GOT3 (cell line): ENCODE measurements at regions not wholly inside any gene's neighbourhood (a gene's known extent, or its start where the extent isn't known, plus 50 kb on each side); places are given as distances from the start of the nearest gene placed in this dataset.
"Not testable (repeated sequence)": the region's sequence is repeated elsewhere in the genome, so short reads cannot be mapped to it uniquely, and the experiment has no call there.

Source experiments
- DNase-seq: peaks from one replicate; lab custom pipeline; 2025; ENCODE audit warnings: mixed read lengths; lab: John Stamatoyannopoulos, UW

DNA sequence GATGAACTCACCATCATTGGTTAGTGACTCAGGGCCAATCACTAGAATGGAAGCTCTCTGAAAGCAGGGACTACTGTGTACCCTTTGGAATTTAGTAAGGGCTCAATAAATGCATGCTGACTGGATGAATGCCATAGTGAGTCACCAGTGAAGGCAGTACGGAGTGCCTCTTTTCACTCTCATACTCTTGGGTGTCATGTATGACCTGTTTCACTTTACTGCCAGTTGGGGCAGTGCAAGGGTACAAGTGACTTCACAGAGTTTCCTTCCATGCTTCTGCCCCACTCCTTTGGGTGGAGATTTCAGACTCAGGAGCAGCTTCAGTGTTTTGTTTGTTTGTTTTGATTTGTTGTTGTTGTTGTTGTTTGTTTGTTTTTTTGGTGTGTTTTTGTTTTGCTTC is 57.7 kb downstream of the SOX3 start:
- DNase-seq, result no peak

DNA sequence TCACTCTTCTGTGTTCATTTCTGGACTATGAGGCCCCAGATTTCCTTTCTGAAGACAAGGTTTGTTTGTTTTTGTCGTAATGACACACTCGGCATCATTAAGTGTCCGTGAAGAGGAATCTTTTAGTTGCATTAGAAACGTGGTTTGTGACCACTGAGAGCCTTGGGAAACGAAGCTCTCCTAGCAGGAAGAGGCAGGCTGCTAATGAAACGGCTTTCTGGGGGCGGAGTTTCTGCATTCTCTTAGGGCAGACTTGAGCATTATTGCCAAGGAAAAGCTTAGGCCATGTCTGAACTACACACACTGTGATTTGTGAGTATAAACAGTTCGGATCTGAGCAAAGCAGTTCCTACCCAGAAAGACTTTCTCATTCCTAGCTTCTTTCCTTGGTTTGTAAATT is 64.0 kb downstream of the SOX3 start:
- DNase-seq, result no peak

DNA sequence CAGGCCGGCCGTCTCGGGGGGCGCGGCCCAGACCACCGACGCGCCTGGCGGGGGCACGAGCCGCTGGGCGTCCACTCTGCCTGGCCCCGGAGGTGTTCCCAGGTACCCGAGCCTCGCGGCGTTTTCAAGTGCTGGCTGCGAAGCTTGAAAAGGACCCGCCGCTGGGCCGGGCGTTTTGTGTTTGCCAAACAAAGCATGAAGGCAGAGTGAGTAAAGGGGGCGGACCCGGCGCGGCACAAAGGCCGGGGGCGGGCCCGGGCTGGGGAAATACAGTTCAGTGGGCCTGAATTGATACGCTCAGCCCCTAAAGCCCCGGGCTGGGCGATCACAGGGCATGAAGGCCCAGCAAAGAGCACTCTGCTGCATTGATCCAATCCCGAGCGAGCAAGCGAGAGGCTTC is 65.4 kb downstream of the SOX3 start:
- no peak for DNase-seq

DNA sequence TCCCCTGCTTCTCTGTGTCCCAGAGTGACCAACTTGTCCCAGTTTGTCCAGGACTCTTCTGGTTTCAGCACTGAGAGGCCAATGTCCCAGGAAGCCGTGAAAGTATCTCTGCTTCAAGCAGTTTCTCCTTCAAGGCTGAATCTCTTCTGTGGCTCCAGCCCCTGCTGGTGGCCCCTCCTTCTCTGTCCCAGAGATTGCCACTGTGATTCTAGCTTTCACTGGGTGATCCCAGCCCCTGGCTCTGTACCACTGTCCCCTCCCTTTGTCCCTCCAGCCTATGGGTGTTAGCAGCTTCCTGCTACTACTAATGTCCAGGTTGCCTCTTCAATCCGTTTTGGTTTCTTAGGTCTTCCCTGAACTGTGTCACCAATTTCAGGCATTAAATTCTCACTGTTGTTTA is 70.5 kb downstream of the SOX3 start:
- no peak for DNase-seq

DNA sequence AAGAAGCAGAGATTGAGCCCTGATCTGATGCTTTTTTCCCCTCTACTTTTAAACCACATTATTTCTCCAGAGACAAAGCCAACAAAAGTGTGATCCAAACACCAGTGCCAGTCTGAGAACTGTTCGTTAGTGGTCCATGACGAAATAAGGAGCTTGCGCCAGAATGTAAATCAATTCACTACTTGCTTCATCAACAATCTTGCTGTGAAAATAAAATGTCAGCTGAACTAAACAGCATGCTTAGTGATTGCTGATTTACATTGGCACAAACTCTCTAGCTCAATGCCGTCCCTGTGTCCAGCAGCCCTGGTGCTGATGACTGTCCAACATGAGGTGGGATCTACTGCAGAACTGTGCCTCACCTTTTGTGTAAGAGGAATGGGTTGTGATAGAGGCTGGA is 71.3 kb downstream of the SOX3 start:
- DNase-seq, result no peak

DNA sequence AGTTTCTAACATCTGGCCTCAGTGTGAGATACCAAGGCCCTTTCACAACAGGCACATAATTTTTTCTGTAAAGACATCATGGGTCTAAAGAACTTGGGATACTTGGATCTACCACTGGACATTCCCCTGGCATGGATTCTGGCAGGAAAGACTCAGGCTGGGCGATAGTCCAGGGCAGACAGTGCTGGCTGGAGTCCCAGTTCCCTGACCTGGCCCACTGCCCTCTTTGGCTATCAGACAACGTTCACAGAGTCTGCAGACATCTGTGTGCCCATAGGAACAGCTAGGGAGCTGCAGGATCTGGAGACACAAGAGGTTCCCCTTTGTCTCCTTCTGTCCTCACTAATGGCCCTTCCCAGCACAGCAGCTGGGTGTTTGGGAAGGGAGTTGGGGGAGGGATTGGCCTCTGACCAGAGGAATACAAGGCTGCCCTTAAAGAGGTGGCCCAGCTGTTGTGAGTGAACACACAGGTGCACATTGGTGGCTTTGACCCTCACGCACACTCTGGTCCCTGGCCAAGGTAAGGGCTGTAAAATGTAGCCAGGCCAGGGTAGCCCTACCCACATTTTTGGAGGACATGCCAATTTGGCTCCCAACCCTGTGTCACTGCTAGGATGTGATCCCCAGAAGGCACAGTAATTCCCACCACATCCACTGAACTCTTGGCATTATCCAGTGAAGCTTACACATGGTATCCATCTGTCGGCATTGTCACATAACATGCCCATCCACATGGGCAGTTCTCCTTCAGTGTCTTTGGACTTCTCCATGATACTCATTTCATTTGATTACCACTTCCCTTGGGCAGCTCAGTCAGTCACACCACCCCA is 72.3 kb downstream of the SOX3 start:
- no peak for DNase-seq

DNA sequence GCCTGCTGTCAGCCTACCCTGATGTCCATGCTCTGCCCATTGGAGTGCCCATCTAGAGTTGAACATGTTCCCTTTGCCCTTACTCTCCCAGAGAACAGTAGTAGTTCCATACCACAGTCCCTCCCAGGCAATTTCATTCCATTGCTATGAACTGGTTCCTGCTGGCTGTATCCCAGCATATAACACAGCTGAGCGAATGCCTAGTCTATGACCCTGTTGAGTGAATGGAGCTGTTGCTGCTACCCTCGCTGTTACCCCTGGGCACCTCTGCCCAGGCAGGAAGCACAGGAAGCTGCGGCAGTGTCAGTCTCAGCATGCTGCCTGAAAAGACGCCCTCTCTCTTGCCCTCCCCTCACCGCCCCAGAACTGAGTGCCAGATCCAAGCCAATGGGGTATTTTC is 73.3 kb downstream of the SOX3 start:
- no peak for DNase-seq

DNA sequence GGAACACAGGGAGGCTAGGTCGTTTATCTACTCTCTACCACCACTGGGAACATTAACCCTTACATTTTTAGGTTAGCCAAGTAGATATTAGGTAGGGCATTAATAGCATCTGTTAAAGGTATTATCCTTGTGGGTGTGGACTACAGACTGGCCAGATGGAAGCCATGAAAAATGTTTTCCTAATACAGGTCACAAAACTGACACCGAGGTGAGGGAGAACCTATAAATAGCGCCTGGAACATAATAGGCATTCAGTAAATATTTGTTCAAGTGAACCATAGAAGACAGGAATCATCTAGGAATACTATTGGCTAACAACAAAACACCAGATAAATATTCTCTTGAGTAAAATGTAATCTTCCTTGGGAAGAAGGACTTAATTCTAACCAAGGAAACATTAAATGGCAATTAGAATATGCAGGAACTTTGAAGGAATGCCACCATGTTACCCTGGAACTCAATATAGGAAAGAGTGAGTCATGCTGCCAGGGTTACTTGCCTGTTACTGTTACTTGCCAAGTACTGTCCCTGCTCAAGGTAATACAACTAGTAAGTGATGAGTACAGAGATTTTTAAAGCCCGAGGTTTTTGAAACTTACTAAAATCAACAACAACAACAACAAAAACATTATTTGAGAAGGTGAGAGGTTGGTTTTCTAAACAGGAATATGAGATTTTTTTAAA is 79.0 kb downstream of the SOX3 start:
- DNase-seq, result no peak

DNA sequence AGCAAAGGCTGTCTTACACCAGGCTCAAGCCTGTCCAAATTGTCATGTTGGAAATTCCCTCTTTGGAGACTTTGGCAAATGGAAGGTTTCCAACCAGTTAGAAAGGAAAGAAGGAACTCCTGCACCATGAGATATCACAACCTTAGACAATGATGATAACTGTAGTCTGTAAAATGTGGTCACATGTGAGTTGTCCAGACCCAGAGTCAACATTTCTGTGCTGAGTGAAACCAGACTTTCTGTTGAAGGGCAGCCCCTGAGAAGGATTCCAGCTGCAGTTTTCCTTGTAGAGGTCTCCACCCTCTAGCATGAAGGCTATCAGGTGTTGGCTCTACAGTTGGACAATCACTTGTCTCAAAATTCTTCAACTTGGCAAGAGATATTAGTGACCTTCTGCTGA is 82.4 kb downstream of the SOX3 start:
- DNase-seq, result no peak

DNA sequence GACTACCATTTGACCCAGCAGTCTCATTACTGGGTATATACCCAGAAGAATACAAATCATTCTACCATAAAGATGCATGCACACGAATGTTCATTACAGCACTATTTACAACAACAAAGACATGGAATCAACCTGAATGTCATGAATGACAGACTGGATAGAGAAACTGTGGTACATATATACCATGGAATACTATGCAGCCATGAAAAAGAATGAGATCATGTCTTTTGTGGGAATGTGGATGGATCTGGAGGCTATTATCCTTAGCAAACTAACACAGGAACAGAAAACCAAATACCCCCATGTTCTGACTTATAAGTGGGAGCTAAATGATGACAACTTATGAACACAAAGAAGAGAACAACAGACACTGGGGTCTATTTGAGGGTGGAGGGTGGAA is 102.7 kb downstream of the SOX3 start:
- DNase-seq, result not testable (repeated sequence)

DNA sequence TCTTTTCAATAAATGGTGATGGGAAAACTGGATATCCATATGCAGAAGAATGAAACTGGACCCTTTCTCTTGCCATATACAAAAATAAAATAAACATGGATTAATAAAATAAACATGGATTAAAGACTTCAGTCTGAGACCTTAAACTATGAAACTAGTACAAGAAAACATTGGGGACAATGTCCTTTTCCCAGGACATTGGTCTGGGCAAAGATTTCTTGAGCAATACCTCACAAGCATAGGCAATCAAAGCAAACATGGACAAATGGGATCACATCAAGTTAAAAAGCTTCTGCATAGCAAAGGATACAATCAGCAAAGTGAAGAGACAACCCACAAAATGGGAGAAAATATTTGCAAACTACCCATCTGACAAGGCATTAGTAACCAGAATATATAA is 108.5 kb downstream of the SOX3 start:
- DNase-seq, result not testable (repeated sequence)

DNA sequence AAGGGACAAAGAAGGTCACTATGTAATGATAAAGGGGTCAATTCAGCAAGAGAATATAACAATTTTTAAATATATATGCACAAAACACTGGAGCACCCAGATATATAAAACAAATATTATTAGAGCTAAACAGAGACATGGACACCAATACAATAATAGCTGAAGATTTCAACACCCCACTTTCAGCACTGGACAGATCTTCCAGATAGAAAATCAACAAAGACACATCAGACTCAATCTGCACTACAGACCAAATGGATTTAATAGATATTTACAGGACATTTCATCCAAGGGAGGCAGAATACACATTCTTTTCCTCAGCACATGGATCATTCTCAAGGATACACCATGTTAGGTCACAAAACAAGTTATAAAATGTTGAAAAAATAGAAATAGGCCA is 111.4 kb downstream of the SOX3 start:
- DNase-seq, result no peak

DNA sequence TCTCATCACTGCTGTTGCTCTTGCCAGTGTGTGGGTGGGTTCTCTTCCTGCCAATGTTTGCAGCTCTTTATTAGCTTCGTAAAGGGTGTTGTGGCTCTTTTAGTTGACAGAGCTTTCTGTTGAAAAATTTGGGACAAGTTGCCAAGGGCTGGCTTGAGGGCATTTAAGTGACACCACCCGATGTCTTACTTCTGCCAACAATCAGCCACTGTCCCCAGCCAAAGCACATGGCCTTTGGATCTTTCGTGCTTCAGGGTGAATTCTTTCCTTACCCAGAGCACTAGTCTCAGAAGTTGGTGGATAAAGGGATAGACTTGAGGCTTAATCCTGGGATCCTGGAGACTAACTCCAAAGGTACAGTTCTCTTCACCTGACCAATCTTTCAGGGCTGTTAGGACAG is 113.6 kb downstream of the SOX3 start:
- DNase-seq, result no peak

DNA sequence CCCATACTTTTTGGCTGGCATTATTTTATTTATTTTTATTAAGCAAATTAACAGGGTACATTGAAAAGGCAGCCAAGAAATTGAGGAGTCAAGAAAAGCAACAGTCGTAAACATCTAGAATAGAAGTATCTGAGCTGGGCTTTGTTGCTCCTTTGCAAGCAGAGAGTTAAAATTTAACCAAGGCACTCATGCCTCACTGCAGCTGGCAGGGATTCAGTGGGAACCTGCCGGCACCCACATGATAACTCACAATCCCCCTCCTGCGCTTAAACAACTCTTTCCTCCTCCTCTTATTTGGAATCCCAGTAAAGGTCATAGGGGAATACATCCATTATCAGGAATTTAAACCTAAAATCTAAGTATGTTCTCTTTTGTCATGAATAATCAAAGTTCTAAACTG is 115.5 kb downstream of the SOX3 start:
- DNase-seq, result no peak

DNA sequence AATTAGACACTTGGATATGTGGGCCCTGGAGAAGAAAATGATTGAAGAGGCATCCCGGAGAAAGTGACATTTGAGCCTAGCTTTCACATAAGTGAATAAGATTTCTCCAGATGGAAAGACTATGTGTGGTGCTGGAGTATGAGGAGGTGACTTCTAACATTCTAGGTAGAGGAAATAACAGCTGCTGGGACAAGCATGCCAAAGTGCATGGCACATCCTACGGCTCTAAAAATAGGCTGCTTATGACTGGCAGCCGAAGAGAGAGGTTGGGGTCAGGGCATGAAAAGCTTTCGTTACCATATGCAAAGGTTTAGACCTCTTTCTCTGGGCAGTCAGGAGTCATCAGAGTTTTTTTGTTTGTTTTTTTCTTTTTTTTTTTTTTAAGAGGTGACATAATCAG is 142.0 kb downstream of the SOX3 start:
- no peak for DNase-seq

DNA sequence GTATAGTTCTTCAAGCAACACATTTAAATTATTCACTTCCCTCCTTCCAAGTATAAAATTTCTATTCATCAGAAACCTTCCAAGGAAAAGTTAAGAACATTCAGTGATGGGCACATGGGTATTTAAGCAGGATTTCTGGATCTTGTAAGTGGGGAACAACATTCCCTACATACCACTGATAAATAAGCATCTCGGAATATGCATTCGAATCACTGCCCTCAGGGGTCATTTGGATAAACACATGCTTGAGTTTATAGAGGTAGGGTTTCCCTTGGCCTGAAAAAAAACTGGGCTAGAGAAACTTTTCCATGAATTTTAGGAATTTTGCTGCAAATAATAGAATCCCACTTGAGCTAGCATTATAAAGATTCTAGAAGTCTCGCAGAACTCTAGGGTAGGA is 143.9 kb downstream of the SOX3 start:
- no peak for DNase-seq

DNA sequence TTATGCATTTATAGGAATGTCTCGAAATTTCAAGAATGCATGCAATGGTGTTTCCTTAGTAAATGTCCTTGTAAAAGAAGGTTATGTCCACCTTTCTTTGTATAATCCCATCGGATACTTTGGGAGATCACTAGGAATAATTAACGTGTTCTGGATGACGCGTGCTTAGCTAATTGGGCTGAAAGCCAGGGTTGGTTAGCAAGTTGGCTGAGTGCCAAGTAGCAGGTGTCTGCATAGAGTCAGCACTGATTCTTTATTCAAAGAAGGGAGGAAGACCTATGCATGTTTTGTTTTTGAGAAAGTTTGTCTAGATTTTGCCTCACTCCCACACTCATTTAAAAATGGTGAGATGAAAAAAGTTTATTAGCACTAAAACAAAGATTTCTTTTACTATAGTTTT is 144.6 kb downstream of the SOX3 start:
- no peak for DNase-seq

DNA sequence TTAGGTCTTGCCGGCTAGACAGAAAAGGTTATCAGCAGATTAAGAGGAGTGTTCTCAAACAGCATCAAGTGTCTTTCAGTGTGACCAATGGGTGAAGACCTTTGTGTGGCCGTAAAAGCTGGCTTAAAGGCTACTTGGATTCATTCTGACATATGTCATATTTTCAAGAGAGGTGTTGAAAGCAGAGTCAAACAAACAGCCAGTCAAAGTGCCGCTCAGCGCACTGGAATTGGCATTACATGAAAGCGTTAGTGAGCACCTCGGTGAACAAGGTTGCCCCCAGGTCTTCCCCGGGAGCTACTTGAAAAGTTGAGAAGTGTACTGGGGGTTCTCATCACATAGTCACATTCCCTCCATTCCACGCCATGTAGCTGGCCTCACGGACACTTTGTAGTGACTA is 148.9 kb downstream of the SOX3 start:
- no peak for DNase-seq

DNA sequence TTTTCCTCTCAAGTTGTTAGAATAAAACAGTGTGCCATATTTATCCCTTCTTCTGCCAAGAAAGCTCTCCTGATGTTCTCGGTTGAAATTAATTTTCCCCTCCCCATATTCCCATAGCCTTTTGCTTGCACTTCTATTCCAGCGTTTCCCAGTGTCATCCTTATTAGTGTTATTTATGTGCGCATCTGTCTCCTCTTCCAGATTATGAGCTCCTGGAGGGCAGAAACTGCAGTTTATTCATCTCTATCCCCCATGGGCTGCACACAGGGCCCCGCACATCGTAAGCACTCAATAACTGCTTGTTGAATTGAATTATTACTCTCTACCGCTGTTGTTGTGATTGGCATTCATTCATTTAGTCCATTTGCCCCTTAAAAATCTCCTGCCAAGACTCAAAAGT is 149.4 kb downstream of the SOX3 start:
- no peak for DNase-seq

DNA sequence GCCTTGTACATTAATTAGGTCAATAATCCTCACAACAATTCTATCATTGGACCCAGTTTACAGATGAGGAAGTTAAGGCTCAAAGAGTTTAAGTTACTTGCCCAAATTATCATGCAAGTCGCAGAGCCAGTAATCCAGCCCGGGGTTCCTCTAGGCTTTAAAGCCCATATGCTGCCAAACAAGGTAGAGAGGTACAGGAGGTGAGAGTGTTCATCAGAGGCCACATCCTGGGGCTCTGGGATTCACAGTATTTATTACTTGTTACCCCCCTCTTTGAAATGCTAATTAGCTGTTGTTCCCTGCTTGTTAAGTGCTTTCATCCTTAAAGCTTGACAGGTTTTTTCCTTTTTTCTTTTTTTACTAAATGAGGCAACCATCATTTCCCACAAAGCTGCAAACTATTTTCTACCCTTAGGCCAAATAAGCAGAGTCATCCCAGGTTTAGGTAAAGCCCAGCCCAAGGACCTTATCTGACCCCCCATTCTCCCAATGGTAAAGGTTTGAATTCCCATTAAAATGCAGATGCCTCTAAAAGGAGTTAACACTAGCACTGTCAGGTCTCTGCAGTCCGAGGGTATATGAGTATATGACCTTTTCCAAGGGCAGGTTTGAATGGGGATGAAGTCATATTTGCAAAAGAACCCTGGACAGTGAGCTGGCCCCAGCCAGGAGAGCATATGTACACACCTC is 150.3 kb downstream of the SOX3 start:
- no peak for DNase-seq

DNA sequence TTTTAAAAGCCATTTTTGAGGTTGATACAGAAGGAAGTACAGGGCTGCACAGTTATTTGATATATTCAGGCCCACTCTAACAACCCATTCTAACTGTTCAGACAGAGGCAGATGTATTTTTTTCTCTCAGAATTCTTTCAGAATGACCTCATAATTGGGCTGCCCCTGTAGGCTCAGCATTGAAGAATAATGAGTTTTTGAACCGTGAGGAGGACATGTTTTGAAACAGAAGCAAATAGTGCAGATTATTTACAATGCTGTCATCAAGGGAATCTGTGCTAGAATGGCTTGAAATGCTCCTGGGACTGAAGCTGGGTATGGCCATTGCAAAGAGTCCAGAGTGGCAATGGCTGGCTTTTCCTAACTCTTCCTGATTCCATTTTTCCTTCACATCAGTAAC is 158.1 kb downstream of the SOX3 start:
- no peak for DNase-seq

DNA sequence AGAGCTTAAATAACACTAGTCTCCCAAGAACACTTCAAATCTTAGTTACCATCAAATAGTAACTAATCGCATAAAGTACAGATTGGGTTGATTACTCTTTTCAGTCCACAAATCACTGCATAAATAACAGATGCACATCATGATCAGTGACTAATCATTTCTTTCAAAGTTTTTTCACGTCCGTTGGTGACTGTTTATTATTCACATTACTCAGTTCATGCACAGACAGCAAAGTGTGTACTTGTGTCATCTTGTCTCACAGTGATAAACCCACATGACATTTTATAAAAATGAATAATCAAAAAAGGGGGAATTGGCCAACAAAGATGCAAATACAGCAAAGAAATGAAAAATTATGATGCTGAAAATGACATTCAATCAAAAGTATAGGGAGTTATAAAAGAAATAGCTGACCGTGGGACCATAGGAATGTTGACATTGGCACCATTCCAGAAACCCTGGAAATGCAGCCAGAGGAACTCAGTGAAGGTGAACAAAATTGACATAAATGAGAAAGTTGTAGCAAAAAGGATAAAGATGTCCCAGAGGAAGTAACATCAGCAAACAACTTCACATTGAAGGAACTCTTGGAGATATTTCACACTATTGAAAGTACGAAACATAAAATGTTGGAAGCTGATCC is 161.5 kb downstream of the SOX3 start:
- DNase-seq, result no peak

DNA sequence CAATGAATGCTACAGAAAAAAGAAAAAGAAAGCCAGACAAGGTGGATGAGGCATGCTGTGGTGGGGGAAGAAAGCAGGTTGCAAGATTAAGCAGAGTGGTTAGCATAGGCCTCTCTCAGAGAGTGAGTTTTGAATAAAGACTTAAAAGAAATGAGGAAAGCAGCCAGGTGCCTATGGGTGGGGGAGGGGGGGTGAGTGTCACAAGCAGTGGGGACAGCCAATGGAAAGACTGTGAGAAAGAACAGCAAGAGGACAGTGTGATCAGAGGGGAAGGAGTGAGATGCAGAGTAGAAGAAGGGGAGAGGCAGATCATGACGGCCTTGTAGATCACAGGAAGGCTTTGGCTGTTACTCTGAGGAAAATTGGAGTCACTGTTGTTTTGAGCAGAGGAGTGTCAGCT is 162.5 kb downstream of the SOX3 start:
- no peak for DNase-seq
